ENCODE measurements at regions not wholly inside any gene's neighbourhood (a gene's known extent, or its start where the extent isn't known, plus 50 kb on each side); places are given as distances from the start of the nearest gene placed in this dataset.

DNA sequence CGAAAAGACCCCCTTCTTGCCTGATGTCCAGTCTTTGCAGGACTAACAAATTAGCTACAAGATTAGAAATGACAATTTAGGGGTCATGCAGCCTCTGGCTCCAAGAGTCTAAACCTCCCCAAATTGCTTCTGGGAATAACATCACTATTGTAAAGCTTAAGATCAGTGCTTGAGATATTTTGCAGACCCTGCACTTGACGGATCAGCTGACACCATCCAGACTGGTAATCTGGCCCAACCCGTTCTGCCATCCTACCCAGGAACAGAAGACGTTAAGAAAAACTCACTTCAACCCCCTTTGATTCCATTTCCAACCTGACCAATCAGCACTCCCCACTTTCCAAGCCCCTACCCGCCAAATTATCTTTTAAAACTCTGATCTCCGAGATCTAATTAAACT, 236.7 kb upstream of the KRR1 start:
- TF ChIP-seq TARDBP (IDR thresholded peaks at IDR 0.05) = no peak
- TF ChIP-seq HDGF (IDR thresholded peaks at IDR 0.05; ENCODE audit: borderline replicate concordance) = no peak
- no peak for TF ChIP-seq ELF4 (IDR thresholded peaks at IDR 0.05)
- no peak for TF ChIP-seq BHLHE40 (IDR thresholded peaks at IDR 0.05; ENCODE audit: borderline replicate concordance)
- no peak for TF ChIP-seq ZNF384 (IDR thresholded peaks at IDR 0.05)
- no peak for TF ChIP-seq FOXA1 (IDR thresholded peaks at IDR 0.05)
- TF ChIP-seq ARNT (IDR thresholded peaks at IDR 0.05) = no peak
- no peak for TF ChIP-seq FOXK2 (IDR thresholded peaks at IDR 0.05)
- no peak for TF ChIP-seq FOXM1 (IDR thresholded peaks at IDR 0.05; ENCODE audit: borderline replicate concordance)
- no peak for TF ChIP-seq CTBP1 (IDR thresholded peaks at IDR 0.05; ENCODE audit: borderline replicate concordance)
- no peak for TF ChIP-seq L3MBTL2 (conservative IDR thresholded peaks at IDR 0.05)
- TF ChIP-seq NFRKB (IDR thresholded peaks at IDR 0.05) = no peak
- TF ChIP-seq SUZ12 (IDR thresholded peaks at IDR 0.05) = no peak
